DOHH2 (cell line): ENCODE measurements at regions not wholly inside any gene's neighbourhood (a gene's known extent, or its start where the extent isn't known, plus 50 kb on each side); places are given as distances from the start of the nearest gene placed in this dataset.

ENCODE experiments used
- H3F3A ChIP-seq: fragments of 200-600 bp; sonication (generic), shearing (Covaris generic); 2 replicates; pipeline ENCODE4 v1.6.0; 2016; ENCODE audit warnings: antibody characterized with exemption, mild to moderate bottlenecking; ENCODE audit not compliant: control insufficient read depth, insufficient read depth
- H3K27ac ChIP-seq: fragments of 200-600 bp; sonication (generic); 2 replicates; pipeline ENCODE4 v1.5.1; 2014; ENCODE audit warnings: low read depth, mild to moderate bottlenecking, low read length, moderate library complexity
- H3K27me3 ChIP-seq: fragments of 200-600 bp; sonication (generic); 2 replicates; pipeline ENCODE4 v1.6.1; 2014; ENCODE audit warnings: mild to moderate bottlenecking, low read length, mixed read lengths; ENCODE audit not compliant: control insufficient read depth
- H3K36me3 ChIP-seq: fragments of 200-600 bp; sonication (generic); 2 replicates; pipeline ENCODE4 v1.6.1; 2014; ENCODE audit warnings: mild to moderate bottlenecking, low read length, moderate library complexity, mixed read lengths; ENCODE audit not compliant: control insufficient read depth
- H3K4me1 ChIP-seq: fragments of 200-600 bp; sonication (generic); 2 replicates; pipeline ENCODE4 v1.6.1; 2014; ENCODE audit warnings: mild to moderate bottlenecking, low read length, mixed read lengths; ENCODE audit not compliant: control insufficient read depth
- H3K4me2 ChIP-seq: fragments of 200-600 bp; sonication (generic); 2 replicates; pipeline ENCODE4 v1.6.0; 2014; ENCODE audit warnings: mild to moderate bottlenecking, low read length, moderate library complexity
- H3K4me3 ChIP-seq: fragments of 200-600 bp; sonication (generic); 2 replicates; pipeline ENCODE4 v1.5.1; 2014; ENCODE audit warnings: mild to moderate bottlenecking, low read length, mixed read lengths
- H3K79me2 ChIP-seq: fragments of 200-600 bp; sonication (generic); 2 replicates; pipeline ENCODE4 v1.6.1; 2014; ENCODE audit warnings: mild to moderate bottlenecking, low read length, mixed read lengths; ENCODE audit not compliant: control insufficient read depth
- H3K9me2 ChIP-seq: fragments of 200-600 bp; sonication (generic); replicated peaks from 2 replicates; pipeline ENCODE4 v1.6.1; 2014; ENCODE audit warnings: mild to moderate bottlenecking, low read length, mixed read lengths; ENCODE audit not compliant: control insufficient read depth
- H3K9me3 ChIP-seq: fragments of 200-600 bp; sonication (generic); 2 replicates; pipeline ENCODE4 v1.6.1; 2014; ENCODE audit warnings: antibody characterized with exemption, low read length, mixed read lengths; ENCODE audit not compliant: control insufficient read depth, insufficient read depth
- H4K20me1 ChIP-seq: fragments of 200-600 bp; sonication (generic); 2 replicates; pipeline ENCODE4 v1.6.0; 2014; ENCODE audit warnings: low read depth, mild to moderate bottlenecking, antibody characterized with exemption, low read length, moderate library complexity; ENCODE audit not compliant: control insufficient read depth, insufficient read depth
- CTCF ChIP-seq: fragments of 200-600 bp; sonication (generic); IDR thresholded peaks from one replicate; pipeline ENCODE4 v1.5.1; 2014; ENCODE audit warnings: antibody characterized with exemption, mild to moderate bottlenecking, low read depth, low read length; ENCODE audit not compliant: poor library complexity, severe bottlenecking
- EZH2phosphoT487 ChIP-seq: fragments of 200-600 bp; sonication (generic); IDR thresholded peaks from 2 replicates; pipeline ENCODE4 v1.6.1; 2017; ENCODE audit warnings: borderline replicate concordance, mild to moderate bottlenecking, antibody characterized with exemption, low read length, moderate library complexity, mixed read lengths

- TF ChIP-seq CTCF: no peak
- TF ChIP-seq EZH2phosphoT487: no peak
- Histone ChIP-seq H3K27me3 (no peaks in the 10 kb centered on the region), H3K9me3 (0 out of 2 replicates have a peak, but pooled peaks cover 3% of the 10 kb centered on the region), H3K4me1 (no peaks in the 10 kb centered on the region), H3K4me2 (no peak overlapping the region), H3F3A (no peaks in the 10 kb centered on the region), H3K27ac (no peak overlapping the region), H3K79me2 (no peaks in the 10 kb centered on the region), H3K36me3 (no peaks in the 10 kb centered on the region), H4K20me1 (no peaks in the 10 kb centered on the region), H3K4me3 (no peak overlapping the region), H3K9me2 (no peaks in the 10 kb centered on the region)
Observed at GRCh38 chr10:29715296-29715695, 80.5 kb upstream of the SVIL start.

DNA sequence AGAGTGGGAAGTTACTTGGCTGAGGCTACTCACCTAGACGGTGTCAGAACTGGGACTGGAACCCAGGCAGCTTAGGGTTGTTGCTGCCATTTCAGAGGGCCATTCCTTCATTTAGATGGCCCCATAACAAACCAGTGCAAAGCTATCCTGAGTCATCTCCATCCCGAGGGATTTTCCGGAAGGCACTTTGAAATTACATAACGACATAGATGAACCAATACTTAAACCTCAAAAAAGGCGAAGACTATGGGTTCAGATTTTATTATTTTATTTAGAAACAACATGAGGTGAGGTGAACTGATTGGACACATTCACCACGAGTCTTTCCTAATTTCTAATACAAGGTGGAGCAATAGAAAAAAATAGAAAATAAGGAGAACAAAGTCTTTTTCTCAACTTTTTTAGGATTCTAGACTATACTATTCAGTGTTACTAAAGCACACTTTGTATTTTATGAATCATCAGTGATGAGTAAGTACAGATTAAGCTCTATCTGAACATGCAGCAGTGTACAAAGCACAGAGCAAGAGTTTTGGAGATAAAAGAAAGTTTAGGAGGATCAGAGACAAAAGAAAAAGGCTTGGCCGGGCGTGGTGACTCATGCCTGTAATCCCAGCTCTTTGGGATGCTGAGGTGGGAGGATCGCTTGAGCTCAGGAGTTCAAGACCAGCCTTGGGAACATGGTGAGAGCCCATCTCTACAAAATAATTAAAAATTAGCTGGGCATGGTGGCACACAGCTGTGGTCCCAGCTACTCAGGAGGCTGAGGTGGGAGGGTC is 79.5 kb upstream of the SVIL start:
- H3K79me2 ChIP-seq: no peaks in the 10 kb centered on the region
- H3K27me3 ChIP-seq: no peaks in the 10 kb centered on the region
- no peak overlapping the region for H3K4me2 ChIP-seq
- H4K20me1 ChIP-seq: no peaks in the 10 kb centered on the region
- H3K27ac ChIP-seq: no peak overlapping the region
- H3K9me3 ChIP-seq: no peaks in the 10 kb centered on the region
- H3K36me3 ChIP-seq: no peaks in the 10 kb centered on the region
- no peak overlapping the region for H3K4me3 ChIP-seq
- H3F3A ChIP-seq: no peaks in the 10 kb centered on the region
- no peaks in the 10 kb centered on the region for H3K4me1 ChIP-seq
- TF ChIP-seq CTCF (no peak), EZH2phosphoT487 (no peak)
- no peaks in the 10 kb centered on the region for H3K9me2 ChIP-seq

- no peaks in the 10 kb centered on the region for H4K20me1 ChIP-seq
- H3K27ac ChIP-seq: no peak overlapping the region
- no peaks in the 10 kb centered on the region for H3K9me3 ChIP-seq
- no peak for TF ChIP-seq CTCF
- no peak for TF ChIP-seq EZH2phosphoT487
- no peaks in the 10 kb centered on the region for H3K79me2 ChIP-seq
- H3K9me2 ChIP-seq: no peaks in the 10 kb centered on the region
- no peak overlapping the region for H3K4me3 ChIP-seq
- H3K4me2 ChIP-seq: no peak overlapping the region
- H3K4me1 ChIP-seq: no peaks in the 10 kb centered on the region
- H3K27me3 ChIP-seq: no peaks in the 10 kb centered on the region
- H3F3A ChIP-seq: no peaks in the 10 kb centered on the region
- H3K36me3 ChIP-seq: no peaks in the 10 kb centered on the region
Observed at GRCh38 chr10:29713450-29713849, 78.7 kb upstream of the SVIL start.
